Peyer's patch (tissue), 4 donors: ENCODE measurements at regions not wholly inside any gene's neighbourhood (a gene's known extent, or its start where the extent isn't known, plus 50 kb on each side); places are given as distances from the start of the nearest gene placed in this dataset.

Experiments used
- POLR2A ChIP-seq, 2 donors: fragments of 450-650 bp; IDR thresholded peaks; one replicate each; pipeline ENCODE4 v1.5.1; 2017; ENCODE audit warnings: antibody characterized with exemption in 2 of 2, mild to moderate bottlenecking in 2 of 2, moderate library complexity in 2 of 2
- TF ChIP-seq, protein P1 (sequence below), 6 experiments: fragments of 450-650 bp in 4 of 6; fragments of 200-600 bp in 2 of 6; sonication (generic) in 1 of 6; IDR thresholded peaks; one replicate each; pipeline ENCODE4 v1.5.1; 2017 to 2019; ENCODE audit warnings: antibody characterized with exemption in 6 of 6, mild to moderate bottlenecking in 3 of 6, moderate library complexity in 1 of 6

DNA sequence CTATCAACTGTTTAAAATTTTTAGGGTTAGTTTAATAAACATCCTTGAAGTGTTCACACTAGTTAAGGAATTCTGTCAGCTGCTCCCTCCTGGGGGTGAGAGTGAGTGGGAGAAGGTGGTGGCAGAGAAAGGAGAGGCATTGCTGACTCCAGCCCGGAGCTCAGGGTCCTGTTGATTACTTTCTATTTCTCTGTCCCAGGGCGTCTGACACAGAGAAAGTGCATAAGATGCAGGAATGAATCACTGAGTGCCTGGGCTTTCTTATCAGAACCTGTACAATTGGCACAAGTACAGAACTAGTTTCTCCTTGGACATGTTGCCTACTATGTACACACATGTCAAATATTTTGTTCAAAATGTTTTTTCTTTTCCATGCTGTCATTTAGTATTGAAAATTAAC lies 410.8 kb upstream of the COBL start:
- no peak for TF ChIP-seq POLR2A (IDR thresholded peaks at IDR 0.05)
- TF ChIP-seq, protein P1, sequence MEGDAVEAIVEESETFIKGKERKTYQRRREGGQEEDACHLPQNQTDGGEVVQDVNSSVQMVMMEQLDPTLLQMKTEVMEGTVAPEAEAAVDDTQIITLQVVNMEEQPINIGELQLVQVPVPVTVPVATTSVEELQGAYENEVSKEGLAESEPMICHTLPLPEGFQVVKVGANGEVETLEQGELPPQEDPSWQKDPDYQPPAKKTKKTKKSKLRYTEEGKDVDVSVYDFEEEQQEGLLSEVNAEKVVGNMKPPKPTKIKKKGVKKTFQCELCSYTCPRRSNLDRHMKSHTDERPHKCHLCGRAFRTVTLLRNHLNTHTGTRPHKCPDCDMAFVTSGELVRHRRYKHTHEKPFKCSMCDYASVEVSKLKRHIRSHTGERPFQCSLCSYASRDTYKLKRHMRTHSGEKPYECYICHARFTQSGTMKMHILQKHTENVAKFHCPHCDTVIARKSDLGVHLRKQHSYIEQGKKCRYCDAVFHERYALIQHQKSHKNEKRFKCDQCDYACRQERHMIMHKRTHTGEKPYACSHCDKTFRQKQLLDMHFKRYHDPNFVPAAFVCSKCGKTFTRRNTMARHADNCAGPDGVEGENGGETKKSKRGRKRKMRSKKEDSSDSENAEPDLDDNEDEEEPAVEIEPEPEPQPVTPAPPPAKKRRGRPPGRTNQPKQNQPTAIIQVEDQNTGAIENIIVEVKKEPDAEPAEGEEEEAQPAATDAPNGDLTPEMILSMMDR (IDR thresholded peaks at IDR 0.05): no peak
